Naive thymus-derived CD4-positive, alpha-beta T cell (primary cell): ENCODE measurements at regions not wholly inside any gene's neighbourhood (a gene's known extent, or its start where the extent isn't known, plus 50 kb on each side); places are given as distances from the start of the nearest gene placed in this dataset.

Experiments
- ATAC-seq: fragments of 150-1000 bp; cut with Tn5 transposase; 2 replicates; pipeline ENCODE4 v1.10.0; 2021; ENCODE audit warnings: mild to moderate bottlenecking, moderate library complexity
- CTCF ChIA-PET: fragments of 350-600 bp; sonication (Branson Sonifier 250); formaldehyde crosslinking; loops from one replicate; lab custom pipeline; 2021; ENCODE audit warnings: antibody characterized with exemption; lab: Charles Lee
- POLR2A ChIA-PET: fragments of 350-600 bp; sonication (Branson Sonifier 250); formaldehyde crosslinking; loops from one replicate; lab custom pipeline; 2021; ENCODE audit warnings: antibody characterized with exemption, inconsistent platforms; lab: Charles Lee
- DNase-seq, 9 donors: peaks; one replicate each; pipeline versions ENCODE4 v3.0.0 to v3.0.0-alpha.2; 2020 to 2022; ENCODE audit warnings: mixed read lengths in 1 of 9
- H3K27ac ChIP-seq: one replicate; pipeline ENCODE4 v1.7.0; 2013; ENCODE audit warnings: mild to moderate bottlenecking, low read depth, low read length, moderate library complexity
- H3K27me3 ChIP-seq, 2 donors: one replicate each; pipeline ENCODE4 v1.7.0; 2013; ENCODE audit warnings: low read length in 2 of 2, mild to moderate bottlenecking in 2 of 2, moderate library complexity in 2 of 2; ENCODE audit not compliant: control insufficient read depth in 2 of 2, insufficient read depth in 2 of 2
- H3K36me3 ChIP-seq, 3 experiments: 1 replicate in 2 of 3; 2 replicates in 1 of 3; pipeline ENCODE4 v1.7.0; 2013; ENCODE audit warnings: low read length in 3 of 3, mild to moderate bottlenecking in 3 of 3, moderate library complexity in 1 of 3; ENCODE audit not compliant: insufficient read depth in 3 of 3, control insufficient read depth in 2 of 3
- H3K4me1 ChIP-seq, 2 donors: one replicate each; pipeline ENCODE4 v1.7.0; 2013; ENCODE audit warnings: low read length in 2 of 2, mild to moderate bottlenecking in 2 of 2, moderate library complexity in 1 of 2; ENCODE audit not compliant: control insufficient read depth in 2 of 2, insufficient read depth in 2 of 2
- H3K4me3 ChIP-seq: 2 replicates; pipeline ENCODE4 v1.7.0; 2013; ENCODE audit warnings: mild to moderate bottlenecking, low read length
- H3K9me3 ChIP-seq, 3 experiments: 1 replicate in 2 of 3; 2 replicates in 1 of 3; pipeline ENCODE4 v1.7.0; 2013; ENCODE audit warnings: low read length in 3 of 3; ENCODE audit not compliant: control insufficient read depth in 2 of 3
- H3K27ac Mint-ChIP-seq, 9 donors: one replicate each; pipeline ENCODE4 v1.8.0; 2020 to 2022; ENCODE audit warnings: mixed read lengths in 9 of 9, mild to moderate bottlenecking in 8 of 9, moderate library complexity in 5 of 9, inconsistent platforms in 2 of 9
- H3K27me3 Mint-ChIP-seq, 5 donors: one replicate each; pipeline ENCODE4 v1.8.0; 2021 to 2022; ENCODE audit warnings: mixed read lengths in 5 of 5, mild to moderate bottlenecking in 1 of 5
- H3K36me3 Mint-ChIP-seq, 5 donors: one replicate each; pipeline ENCODE4 v1.8.0; 2020 to 2022; ENCODE audit warnings: mixed read lengths in 5 of 5, mild to moderate bottlenecking in 3 of 5, inconsistent platforms in 1 of 5
- H3K4me1 Mint-ChIP-seq, 7 donors: one replicate each; pipeline ENCODE4 v1.8.0; 2020 to 2022; ENCODE audit warnings: mixed read lengths in 7 of 7, mild to moderate bottlenecking in 3 of 7, inconsistent platforms in 1 of 7
- H3K4me3 Mint-ChIP-seq, 10 donors: one replicate each; pipeline ENCODE4 v1.8.0; 2020 to 2022; ENCODE audit warnings: mild to moderate bottlenecking in 10 of 10, mixed read lengths in 10 of 10, moderate library complexity in 6 of 10, inconsistent platforms in 2 of 10
- H3K9me3 Mint-ChIP-seq, 11 donors: one replicate each; pipeline ENCODE4 v1.8.0; 2020 to 2022; ENCODE audit warnings: mixed read lengths in 11 of 11, mild to moderate bottlenecking in 4 of 11, inconsistent platforms in 1 of 11, moderate library complexity in 1 of 11
- intact Hi-C, 2 donors: fragments of 100-400 bp; cut with micrococcal nuclease; formaldehyde crosslinking; loops; one replicate each; pipeline ENCODE4 v1.15.1; 2023

- POLR2A ChIA-PET: no interaction called here
- H3K9me3 ChIP-seq: no peaks in the 10 kb centered on the region
- no peaks in the 10 kb centered on the region for H3K27me3 ChIP-seq
- Mint-ChIP-seq H3K9me3 (peaks cover 0 to 3% (median 0%) of the 10 kb centered on the region in 11 donors), H3K4me3 (no peak overlapping the region), H3K36me3 (no peaks in the 10 kb centered on the region), H3K27ac (no peak overlapping the region), H3K4me1 (no peaks in the 10 kb centered on the region), H3K27me3 (peaks cover 0 to 17% (median 3%) of the 10 kb centered on the region in 5 donors)
- H3K4me3 ChIP-seq: no peak overlapping the region
- CTCF ChIA-PET: no interaction called here
- no peak for DNase-seq
- H3K27ac ChIP-seq: no peak overlapping the region
- H3K36me3 ChIP-seq: no peaks in the 10 kb centered on the region
- ATAC-seq: no peak
- H3K4me1 ChIP-seq: no peaks in the 10 kb centered on the region
- intact Hi-C loops: no loop called here
These were observed 169.7 kb upstream of the MYCN start for GRCh38 chr2:15770606-15771005.

GRCh38 chr2:15771124-15771523 lies 169.2 kb upstream of the MYCN start:
- Histone ChIP-seq H3K9me3 (no peaks in the 10 kb centered on the region), H3K27ac (no peak overlapping the region), H3K27me3 (no peaks in the 10 kb centered on the region), H3K36me3 (no peaks in the 10 kb centered on the region), H3K4me1 (no peaks in the 10 kb centered on the region), H3K4me3 (no peak overlapping the region)
- Mint-ChIP-seq H3K27me3 (peaks cover 0 to 16% (median 3%) of the 10 kb centered on the region in 5 donors), H3K4me1 (no peaks in the 10 kb centered on the region), H3K9me3 (peaks cover 0 to 3% (median 0%) of the 10 kb centered on the region in 11 donors), H3K36me3 (no peaks in the 10 kb centered on the region), H3K4me3 (no peak overlapping the region), H3K27ac (no peak overlapping the region)
- no peak for DNase-seq
- intact Hi-C loops: no loop called here
- ATAC-seq: no peak
- POLR2A ChIA-PET: no interaction called here
- CTCF ChIA-PET: no interaction called here

DNA sequence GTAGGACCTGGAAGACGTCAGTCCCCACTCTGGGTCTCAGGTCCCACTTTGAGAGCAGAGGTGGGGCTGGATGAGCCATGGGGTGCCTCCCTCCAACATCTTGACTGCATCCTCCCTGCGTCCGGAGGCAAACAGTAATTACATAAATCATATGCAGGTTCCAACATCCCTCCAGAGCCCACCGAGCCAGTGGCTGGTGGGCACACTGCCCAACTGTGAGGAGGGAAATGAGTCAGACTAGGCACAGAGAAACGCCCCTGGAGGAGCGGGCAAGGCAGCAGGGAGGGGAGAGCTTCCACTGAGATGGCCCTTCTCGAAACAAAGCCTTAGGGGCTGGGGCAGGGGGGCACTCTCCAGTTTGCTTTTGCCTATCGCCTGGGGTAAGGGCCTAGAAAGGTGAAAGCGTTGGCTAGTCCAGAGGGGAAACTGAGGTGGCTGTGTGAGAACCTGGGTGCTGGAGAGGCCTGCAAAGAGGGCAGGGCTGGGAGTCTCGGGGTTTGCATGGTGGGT lies 168.2 kb upstream of the MYCN start:
- Histone ChIP-seq H3K9me3 (no peaks in the 10 kb centered on the region), H3K27me3 (no peaks in the 10 kb centered on the region), H3K4me3 (no peak overlapping the region), H3K4me1 (no peaks in the 10 kb centered on the region), H3K36me3 (no peaks in the 10 kb centered on the region), H3K27ac (no peak overlapping the region)
- intact Hi-C loops: no loop called here
- Mint-ChIP-seq H3K4me1 (no peaks in the 10 kb centered on the region), H3K4me3 (no peak overlapping the region), H3K36me3 (no peaks in the 10 kb centered on the region), H3K27ac (no peak overlapping the region), H3K9me3 (peaks cover 0 to 4% (median 0%) of the 10 kb centered on the region in 11 donors), H3K27me3 (peaks cover 0 to 17% (median 3%) of the 10 kb centered on the region in 5 donors)
- ATAC-seq (no peak), DNase-seq (no peak)
- ChIA-PET CTCF (no interaction called here), POLR2A (no interaction called here)

DNA sequence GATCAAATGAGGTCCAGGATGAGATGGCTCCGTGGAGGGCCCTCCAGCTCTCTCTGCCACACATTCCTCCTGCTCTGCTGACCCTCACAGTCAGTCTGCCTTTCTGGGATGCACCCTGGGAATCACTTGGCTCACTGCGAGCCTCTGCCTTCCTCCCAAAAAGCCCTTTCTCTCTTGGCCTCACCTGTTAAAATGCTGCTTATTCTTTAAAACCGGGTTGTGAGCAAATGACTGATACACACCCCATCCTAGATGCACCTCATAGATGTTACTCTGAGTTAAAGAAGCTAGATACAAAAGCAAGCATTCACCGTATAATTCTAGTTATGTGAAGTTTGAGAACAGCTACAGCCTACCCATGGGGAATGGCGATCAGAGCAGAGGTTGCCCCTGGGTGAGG lies 167.7 kb upstream of the MYCN start:
- H3K4me1 Mint-ChIP-seq: no peaks in the 10 kb centered on the region
- H3K9me3 ChIP-seq: no peaks in the 10 kb centered on the region
- no peak overlapping the region for H3K27ac Mint-ChIP-seq
- H3K27me3 Mint-ChIP-seq: peaks cover 0 to 16% (median 3%) of the 10 kb centered on the region in 5 donors
- H3K4me1 ChIP-seq: no peaks in the 10 kb centered on the region
- ATAC-seq (no peak), DNase-seq (no peak)
- intact Hi-C loops: no loop called here
- H3K27me3 ChIP-seq: no peaks in the 10 kb centered on the region
- H3K9me3 Mint-ChIP-seq: peaks cover 0 to 4% (median 0%) of the 10 kb centered on the region in 11 donors
- no peaks in the 10 kb centered on the region for H3K36me3 ChIP-seq
- H3K4me3 Mint-ChIP-seq: no peak overlapping the region
- H3K4me3 ChIP-seq: no peak overlapping the region
- H3K36me3 Mint-ChIP-seq: no peaks in the 10 kb centered on the region
- ChIA-PET CTCF (no interaction called here), POLR2A (no interaction called here)
- no peak overlapping the region for H3K27ac ChIP-seq

DNA sequence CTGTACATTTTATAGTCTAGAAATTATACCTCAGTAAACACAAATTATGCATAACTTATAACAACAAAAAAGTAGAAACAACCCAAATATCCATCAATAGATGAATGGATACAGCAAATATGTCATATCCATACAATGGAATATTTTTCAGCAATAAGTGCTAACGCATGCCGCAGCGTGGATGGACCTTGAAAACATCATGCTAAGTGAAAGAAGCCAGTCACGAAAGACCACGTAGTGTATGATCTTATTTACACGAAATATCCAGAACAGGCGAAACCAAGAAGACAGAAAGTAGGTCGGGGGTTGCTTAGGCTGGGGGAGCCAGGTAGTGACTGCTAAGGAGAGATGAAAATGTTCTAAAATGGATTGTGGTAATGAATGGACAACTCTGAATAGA lies 167.1 kb upstream of the MYCN start:
- peaks cover 0 to 11% (median 3%) of the 10 kb centered on the region in 5 donors for H3K27me3 Mint-ChIP-seq
- H3K27ac Mint-ChIP-seq: no peak overlapping the region
- H3K4me1 Mint-ChIP-seq: no peaks in the 10 kb centered on the region
- no peaks in the 10 kb centered on the region for H3K27me3 ChIP-seq
- H3K36me3 Mint-ChIP-seq: no peaks in the 10 kb centered on the region
- DNase-seq (no peak), ATAC-seq (no peak)
- H3K36me3 ChIP-seq: no peaks in the 10 kb centered on the region
- H3K27ac ChIP-seq: no peak overlapping the region
- no peak overlapping the region for H3K4me3 Mint-ChIP-seq
- peaks cover 0 to 4% (median 0%) of the 10 kb centered on the region in 11 donors for H3K9me3 Mint-ChIP-seq
- ChIA-PET POLR2A (no interaction called here), CTCF (no interaction called here)
- H3K4me3 ChIP-seq: no peak overlapping the region
- intact Hi-C loops: no loop called here
- H3K9me3 ChIP-seq: no peaks in the 10 kb centered on the region
- H3K4me1 ChIP-seq: no peaks in the 10 kb centered on the region

GRCh38 chr2:15773846-15774245 lies 166.5 kb upstream of the MYCN start:
- no peaks in the 10 kb centered on the region for H3K36me3 ChIP-seq
- H3K4me1 ChIP-seq: no peaks in the 10 kb centered on the region
- H3K27ac Mint-ChIP-seq: no peak overlapping the region
- H3K27me3 Mint-ChIP-seq: peaks cover 0 to 10% (median 3%) of the 10 kb centered on the region in 5 donors
- no peaks in the 10 kb centered on the region for H3K9me3 ChIP-seq
- H3K9me3 Mint-ChIP-seq: peaks cover 0 to 4% (median 0%) of the 10 kb centered on the region in 11 donors
- no peak overlapping the region for H3K27ac ChIP-seq
- ChIA-PET POLR2A (no interaction called here), CTCF (no interaction called here)
- intact Hi-C loops: no loop called here
- DNase-seq: no peak
- H3K4me3 Mint-ChIP-seq: no peak overlapping the region
- no peak overlapping the region for H3K4me3 ChIP-seq
- H3K36me3 Mint-ChIP-seq: no peaks in the 10 kb centered on the region
- no peaks in the 10 kb centered on the region for H3K27me3 ChIP-seq
- no peak for ATAC-seq
- no peaks in the 10 kb centered on the region for H3K4me1 Mint-ChIP-seq

DNA sequence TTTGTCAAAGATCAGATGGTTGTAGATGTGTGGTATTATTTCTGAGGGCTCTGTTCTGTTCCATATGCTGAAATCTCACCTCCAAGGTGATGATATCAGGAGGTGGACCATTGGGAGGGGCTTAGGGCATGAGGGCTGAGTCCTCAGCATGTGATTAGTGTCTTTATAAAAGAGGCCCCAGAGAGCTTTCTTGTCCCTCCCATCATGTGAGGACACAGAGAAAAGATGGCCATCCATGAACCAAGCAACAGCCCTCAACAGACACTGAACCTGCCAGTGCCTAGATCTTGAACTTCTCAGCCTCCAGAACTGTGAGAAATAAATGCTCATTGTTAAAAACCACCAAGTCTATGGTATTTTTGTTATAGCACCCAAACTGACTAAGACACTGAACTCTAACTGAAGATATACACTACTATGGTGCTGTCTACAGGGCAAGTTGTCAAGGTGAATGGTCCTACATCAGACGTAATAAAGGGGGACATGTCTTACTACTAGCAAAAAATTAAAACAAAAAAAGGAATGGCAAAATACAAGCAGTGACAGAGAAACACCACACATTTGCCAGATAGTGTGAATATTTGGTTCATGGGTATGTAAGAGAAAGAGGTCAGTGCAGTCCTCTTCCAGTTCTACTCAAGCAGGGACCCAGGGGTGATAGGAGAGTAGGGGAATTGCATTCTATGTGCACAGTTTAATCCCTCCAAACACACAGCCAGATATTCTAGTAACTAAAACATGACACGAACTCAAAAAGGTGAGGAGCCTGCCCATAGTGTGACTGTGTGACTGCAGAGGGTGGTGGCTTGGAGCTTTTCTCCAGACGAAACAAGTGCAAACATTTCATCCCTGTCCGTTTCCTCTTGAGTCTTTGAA lies 164.4 kb upstream of the MYCN start:
- no peak overlapping the region for H3K4me3 Mint-ChIP-seq
- H3K4me1 ChIP-seq: no peaks in the 10 kb centered on the region
- CTCF ChIA-PET: no interaction called here

More for the DNA sequence above, 164.4 kb upstream of the MYCN start:
- Histone ChIP-seq H3K9me3 (no peaks in the 10 kb centered on the region), H3K27ac (no peak overlapping the region), H3K27me3 (no peaks in the 10 kb centered on the region), H3K36me3 (no peaks in the 10 kb centered on the region), H3K4me3 (no peak overlapping the region)
- no peaks in the 10 kb centered on the region for H3K36me3 Mint-ChIP-seq
- ATAC-seq: no peak
- no peaks in the 10 kb centered on the region for H3K4me1 Mint-ChIP-seq
- DNase-seq: no peak
- intact Hi-C loops: no loop called here
- peaks cover 0 to 6% (median 0%) of the 10 kb centered on the region in 11 donors for H3K9me3 Mint-ChIP-seq
- POLR2A ChIA-PET: no interaction called here
- no peak overlapping the region for H3K27ac Mint-ChIP-seq
- H3K27me3 Mint-ChIP-seq: peaks cover 0 to 10% (median 3%) of the 10 kb centered on the region in 5 donors
